ENCODE measurements at regions not wholly inside any gene's neighbourhood (a gene's known extent, or its start where the extent isn't known, plus 50 kb on each side); places are given as distances from the start of the nearest gene placed in this dataset.

DNA sequence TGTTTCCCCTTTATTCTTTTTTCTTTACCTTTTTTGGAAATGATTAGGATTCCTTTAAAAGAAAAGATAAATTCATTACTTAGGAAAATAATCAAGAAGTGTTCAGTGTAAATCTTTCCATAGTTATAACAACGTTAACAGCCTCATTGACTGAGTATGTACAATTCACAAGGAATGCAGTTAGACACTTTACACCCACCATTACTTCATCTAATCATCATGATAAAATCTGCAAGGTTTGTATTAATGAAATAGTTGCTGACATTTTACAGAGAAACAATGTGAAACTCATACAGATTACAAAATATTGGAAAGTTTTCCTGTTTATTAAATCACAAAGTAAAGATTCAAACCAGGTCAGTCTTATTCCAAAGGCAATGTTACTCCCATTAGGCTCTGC, 59.3 kb upstream of the NEGR1 start:
- TF ChIP-seq, protein P1, sequence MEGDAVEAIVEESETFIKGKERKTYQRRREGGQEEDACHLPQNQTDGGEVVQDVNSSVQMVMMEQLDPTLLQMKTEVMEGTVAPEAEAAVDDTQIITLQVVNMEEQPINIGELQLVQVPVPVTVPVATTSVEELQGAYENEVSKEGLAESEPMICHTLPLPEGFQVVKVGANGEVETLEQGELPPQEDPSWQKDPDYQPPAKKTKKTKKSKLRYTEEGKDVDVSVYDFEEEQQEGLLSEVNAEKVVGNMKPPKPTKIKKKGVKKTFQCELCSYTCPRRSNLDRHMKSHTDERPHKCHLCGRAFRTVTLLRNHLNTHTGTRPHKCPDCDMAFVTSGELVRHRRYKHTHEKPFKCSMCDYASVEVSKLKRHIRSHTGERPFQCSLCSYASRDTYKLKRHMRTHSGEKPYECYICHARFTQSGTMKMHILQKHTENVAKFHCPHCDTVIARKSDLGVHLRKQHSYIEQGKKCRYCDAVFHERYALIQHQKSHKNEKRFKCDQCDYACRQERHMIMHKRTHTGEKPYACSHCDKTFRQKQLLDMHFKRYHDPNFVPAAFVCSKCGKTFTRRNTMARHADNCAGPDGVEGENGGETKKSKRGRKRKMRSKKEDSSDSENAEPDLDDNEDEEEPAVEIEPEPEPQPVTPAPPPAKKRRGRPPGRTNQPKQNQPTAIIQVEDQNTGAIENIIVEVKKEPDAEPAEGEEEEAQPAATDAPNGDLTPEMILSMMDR (IDR thresholded peaks at IDR 0.05 in 2 of 3, conservative IDR thresholded peaks at IDR 0.05 in 1 of 3; ENCODE audit: control insufficient read depth in 2 of 3, extremely low read depth in 1 of 3, insufficient read depth in 1 of 3, low read depth in 3 of 3, low read length in 3 of 3), result no peak
- TF ChIP-seq RAD21 (IDR thresholded peaks at IDR 0.05; ENCODE audit: insufficient read depth, low read depth, low read length) (no peak), NR2F1 (conservative IDR thresholded peaks at IDR 0.05) (no peak), MTA2 (IDR thresholded peaks at IDR 0.05; ENCODE audit: low read depth) (no peak), RB1 (IDR thresholded peaks at IDR 0.05; ENCODE audit: borderline replicate concordance) (no peak), NFIC (IDR thresholded peaks at IDR 0.05; ENCODE audit: low read depth, low read length) (no peak), CEBPB (IDR thresholded peaks at IDR 0.05; ENCODE audit: borderline replicate concordance in 1 of 2, low read depth in 2 of 2, low read length in 2 of 2) (no peak), SIN3A (IDR thresholded peaks at IDR 0.05; ENCODE audit: low read depth, low read length) (no peak), HDGF (IDR thresholded peaks at IDR 0.05) (no peak), EGR1 (IDR thresholded peaks at IDR 0.05; ENCODE audit: borderline replicate concordance in 1 of 2, low read depth in 2 of 2, low read length in 2 of 2) (no peak)
- TF ChIP-seq, protein P2, sequence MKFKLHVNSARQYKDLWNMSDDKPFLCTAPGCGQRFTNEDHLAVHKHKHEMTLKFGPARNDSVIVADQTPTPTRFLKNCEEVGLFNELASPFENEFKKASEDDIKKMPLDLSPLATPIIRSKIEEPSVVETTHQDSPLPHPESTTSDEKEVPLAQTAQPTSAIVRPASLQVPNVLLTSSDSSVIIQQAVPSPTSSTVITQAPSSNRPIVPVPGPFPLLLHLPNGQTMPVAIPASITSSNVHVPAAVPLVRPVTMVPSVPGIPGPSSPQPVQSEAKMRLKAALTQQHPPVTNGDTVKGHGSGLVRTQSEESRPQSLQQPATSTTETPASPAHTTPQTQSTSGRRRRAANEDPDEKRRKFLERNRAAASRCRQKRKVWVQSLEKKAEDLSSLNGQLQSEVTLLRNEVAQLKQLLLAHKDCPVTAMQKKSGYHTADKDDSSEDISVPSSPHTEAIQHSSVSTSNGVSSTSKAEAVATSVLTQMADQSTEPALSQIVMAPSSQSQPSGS (IDR thresholded peaks at IDR 0.05; ENCODE audit: low read length), result no peak
- TF ChIP-seq, protein P3, sequence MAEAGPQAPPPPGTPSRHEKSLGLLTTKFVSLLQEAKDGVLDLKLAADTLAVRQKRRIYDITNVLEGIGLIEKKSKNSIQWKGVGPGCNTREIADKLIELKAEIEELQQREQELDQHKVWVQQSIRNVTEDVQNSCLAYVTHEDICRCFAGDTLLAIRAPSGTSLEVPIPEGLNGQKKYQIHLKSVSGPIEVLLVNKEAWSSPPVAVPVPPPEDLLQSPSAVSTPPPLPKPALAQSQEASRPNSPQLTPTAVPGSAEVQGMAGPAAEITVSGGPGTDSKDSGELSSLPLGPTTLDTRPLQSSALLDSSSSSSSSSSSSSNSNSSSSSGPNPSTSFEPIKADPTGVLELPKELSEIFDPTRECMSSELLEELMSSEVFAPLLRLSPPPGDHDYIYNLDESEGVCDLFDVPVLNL (IDR thresholded peaks at IDR 0.05; ENCODE audit: low read depth, low read length), result no peak
- TF ChIP-seq, protein P4, sequence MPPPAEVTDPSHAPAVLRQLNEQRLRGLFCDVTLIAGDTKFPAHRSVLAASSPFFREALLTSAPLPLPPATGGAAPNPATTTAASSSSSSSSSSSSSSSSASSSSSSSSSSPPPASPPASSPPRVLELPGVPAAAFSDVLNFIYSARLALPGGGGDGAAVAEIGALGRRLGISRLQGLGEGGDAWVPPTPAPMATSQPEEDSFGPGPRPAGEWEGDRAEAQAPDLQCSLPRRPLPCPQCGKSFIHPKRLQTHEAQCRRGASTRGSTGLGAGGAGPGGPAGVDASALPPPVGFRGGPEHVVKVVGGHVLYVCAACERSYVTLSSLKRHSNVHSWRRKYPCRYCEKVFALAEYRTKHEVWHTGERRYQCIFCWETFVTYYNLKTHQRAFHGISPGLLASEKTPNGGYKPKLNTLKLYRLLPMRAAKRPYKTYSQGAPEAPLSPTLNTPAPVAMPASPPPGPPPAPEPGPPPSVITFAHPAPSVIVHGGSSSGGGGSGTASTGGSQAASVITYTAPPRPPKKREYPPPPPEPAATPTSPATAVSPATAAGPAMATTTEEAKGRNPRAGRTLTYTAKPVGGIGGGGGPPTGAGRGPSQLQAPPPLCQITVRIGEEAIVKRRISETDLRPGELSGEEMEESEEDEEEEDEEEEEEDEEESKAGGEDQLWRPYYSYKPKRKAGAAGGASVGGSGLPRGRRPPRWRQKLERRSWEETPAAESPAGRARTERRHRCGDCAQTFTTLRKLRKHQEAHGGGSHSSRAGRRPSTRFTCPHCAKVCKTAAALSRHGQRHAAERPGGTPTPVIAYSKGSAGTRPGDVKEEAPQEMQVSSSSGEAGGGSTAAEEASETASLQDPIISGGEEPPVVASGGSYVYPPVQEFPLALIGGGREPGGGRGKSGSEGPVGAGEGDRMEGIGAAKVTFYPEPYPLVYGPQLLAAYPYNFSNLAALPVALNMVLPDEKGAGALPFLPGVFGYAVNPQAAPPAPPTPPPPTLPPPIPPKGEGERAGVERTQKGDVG (CRISPR knock-in tag; IDR thresholded peaks at IDR 0.05), result no peak
- TF ChIP-seq, protein P5, sequence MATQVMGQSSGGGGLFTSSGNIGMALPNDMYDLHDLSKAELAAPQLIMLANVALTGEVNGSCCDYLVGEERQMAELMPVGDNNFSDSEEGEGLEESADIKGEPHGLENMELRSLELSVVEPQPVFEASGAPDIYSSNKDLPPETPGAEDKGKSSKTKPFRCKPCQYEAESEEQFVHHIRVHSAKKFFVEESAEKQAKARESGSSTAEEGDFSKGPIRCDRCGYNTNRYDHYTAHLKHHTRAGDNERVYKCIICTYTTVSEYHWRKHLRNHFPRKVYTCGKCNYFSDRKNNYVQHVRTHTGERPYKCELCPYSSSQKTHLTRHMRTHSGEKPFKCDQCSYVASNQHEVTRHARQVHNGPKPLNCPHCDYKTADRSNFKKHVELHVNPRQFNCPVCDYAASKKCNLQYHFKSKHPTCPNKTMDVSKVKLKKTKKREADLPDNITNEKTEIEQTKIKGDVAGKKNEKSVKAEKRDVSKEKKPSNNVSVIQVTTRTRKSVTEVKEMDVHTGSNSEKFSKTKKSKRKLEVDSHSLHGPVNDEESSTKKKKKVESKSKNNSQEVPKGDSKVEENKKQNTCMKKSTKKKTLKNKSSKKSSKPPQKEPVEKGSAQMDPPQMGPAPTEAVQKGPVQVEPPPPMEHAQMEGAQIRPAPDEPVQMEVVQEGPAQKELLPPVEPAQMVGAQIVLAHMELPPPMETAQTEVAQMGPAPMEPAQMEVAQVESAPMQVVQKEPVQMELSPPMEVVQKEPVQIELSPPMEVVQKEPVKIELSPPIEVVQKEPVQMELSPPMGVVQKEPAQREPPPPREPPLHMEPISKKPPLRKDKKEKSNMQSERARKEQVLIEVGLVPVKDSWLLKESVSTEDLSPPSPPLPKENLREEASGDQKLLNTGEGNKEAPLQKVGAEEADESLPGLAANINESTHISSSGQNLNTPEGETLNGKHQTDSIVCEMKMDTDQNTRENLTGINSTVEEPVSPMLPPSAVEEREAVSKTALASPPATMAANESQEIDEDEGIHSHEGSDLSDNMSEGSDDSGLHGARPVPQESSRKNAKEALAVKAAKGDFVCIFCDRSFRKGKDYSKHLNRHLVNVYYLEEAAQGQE (IDR thresholded peaks at IDR 0.05; ENCODE audit: low read depth, low read length), result no peak
